CD14-positive monocyte (primary cell): ENCODE measurements at regions not wholly inside any gene's neighbourhood (a gene's known extent, or its start where the extent isn't known, plus 50 kb on each side); places are given as distances from the start of the nearest gene placed in this dataset.

Source experiments
- DNase-seq, 3 donors: peaks; one replicate each; pipeline ENCODE4 v3.0.0-alpha.2; 2011 to 2022
- H2AFZ ChIP-seq: 2 replicates; pipeline ENCODE4 v1.6.0; 2012; ENCODE audit warnings: mild to moderate bottlenecking, low read depth, low read length, inconsistent platforms; ENCODE audit not compliant: insufficient read depth, poor library complexity, severe bottlenecking
- H3K27ac ChIP-seq, 2 donors: 1 replicate in 1 of 2; 2 replicates in 1 of 2; pipeline ENCODE4 v1.5.1; 2012 to 2013; ENCODE audit warnings: low read length in 2 of 2, control low read depth in 1 of 2, inconsistent platforms in 1 of 2, low read depth in 1 of 2, mild to moderate bottlenecking in 1 of 2
- H3K27me3 ChIP-seq, 2 donors: one replicate each; pipeline versions ENCODE4 v1.6.0 to v1.6.1; 2011 to 2013; ENCODE audit warnings: low read length in 2 of 2; ENCODE audit not compliant: control insufficient read depth in 2 of 2, insufficient read depth in 2 of 2
- H3K36me3 ChIP-seq, 2 donors: replicated peaks in 1 of 2; 1 replicate in 1 of 2; 2 replicates in 1 of 2; pipeline versions ENCODE4 v1.5.1 to v1.6.1; 2012 to 2013; ENCODE audit warnings: low read length in 2 of 2, control low read depth in 1 of 2, inconsistent platforms in 1 of 2, mild to moderate bottlenecking in 1 of 2; ENCODE audit not compliant: insufficient read depth in 2 of 2, control insufficient read depth in 1 of 2
- H3K4me1 ChIP-seq, 2 donors: 1 replicate in 1 of 2; 2 replicates in 1 of 2; pipeline versions ENCODE4 v1.5.1 to v1.6.1; 2012 to 2013; ENCODE audit warnings: low read length in 2 of 2, control low read depth in 1 of 2, inconsistent platforms in 1 of 2, mild to moderate bottlenecking in 1 of 2, moderate library complexity in 1 of 2; ENCODE audit not compliant: insufficient read depth in 2 of 2, control insufficient read depth in 1 of 2
- H3K4me2 ChIP-seq: replicated peaks from 2 replicates; pipeline ENCODE3; 2012; ENCODE audit warnings: low read length, moderate library complexity, mild to moderate bottlenecking; ENCODE audit not compliant: poor library complexity, severe bottlenecking; ENCODE audit errors: extremely low read depth
- H3K4me3 ChIP-seq, 3 experiments: fragments of 200-600 bp in 1 of 3; sonication (generic) in 1 of 3; replicated peaks in 1 of 3; 1 replicate in 2 of 3; 2 replicates in 1 of 3; pipeline ENCODE4 v1.5.1; 2011 to 2013; ENCODE audit warnings: low read length in 3 of 3, mild to moderate bottlenecking in 3 of 3, control low read depth in 2 of 3, low read depth in 2 of 3, inconsistent platforms in 1 of 3, moderate library complexity in 1 of 3
- H3K79me2 ChIP-seq: 2 replicates; pipeline ENCODE4 v1.6.0; 2012; ENCODE audit warnings: mild to moderate bottlenecking, control low read depth, inconsistent platforms, low read length, moderate library complexity; ENCODE audit not compliant: insufficient read depth
- H3K9ac ChIP-seq: 2 replicates; pipeline ENCODE4 v1.6.0; 2017; ENCODE audit warnings: low read length, mild to moderate bottlenecking; ENCODE audit not compliant: insufficient read depth, poor library complexity, severe bottlenecking
- H3K9me3 ChIP-seq, 2 donors: replicated peaks in 1 of 2; 1 replicate in 1 of 2; 2 replicates in 1 of 2; pipeline versions ENCODE4 v1.5.1 to v1.6.1; 2012 to 2013; ENCODE audit warnings: low read length in 2 of 2, control low read depth in 1 of 2; ENCODE audit not compliant: control insufficient read depth in 1 of 2, insufficient read depth in 1 of 2
- H4K20me1 ChIP-seq: 2 replicates; pipeline ENCODE4 v1.6.0; 2012; ENCODE audit warnings: mild to moderate bottlenecking, low read length, control low read depth, moderate library complexity; ENCODE audit not compliant: insufficient read depth
- H3K27ac Mint-ChIP-seq, 7 donors: one replicate each; pipeline ENCODE4 v1.8.0; 2020; ENCODE audit warnings: mild to moderate bottlenecking in 7 of 7, mixed read lengths in 7 of 7, moderate library complexity in 6 of 7, inconsistent platforms in 2 of 7
- H3K27me3 Mint-ChIP-seq, 3 donors: one replicate each; pipeline ENCODE4 v1.8.0; 2021 to 2022; ENCODE audit warnings: low read depth in 3 of 3, mild to moderate bottlenecking in 3 of 3, mixed read lengths in 3 of 3, moderate library complexity in 3 of 3, inconsistent platforms in 1 of 3
- H3K36me3 Mint-ChIP-seq, 2 donors: one replicate each; pipeline ENCODE4 v1.8.0; 2020; ENCODE audit warnings: mixed read lengths in 2 of 2, inconsistent platforms in 1 of 2, mild to moderate bottlenecking in 1 of 2
- H3K4me1 Mint-ChIP-seq: one replicate; pipeline ENCODE4 v1.8.0; 2020; ENCODE audit warnings: mild to moderate bottlenecking, mixed read lengths
- H3K4me3 Mint-ChIP-seq, 2 donors: one replicate each; pipeline ENCODE4 v1.8.0; 2020; ENCODE audit warnings: mild to moderate bottlenecking in 2 of 2, mixed read lengths in 2 of 2, moderate library complexity in 1 of 2
- H3K9me3 Mint-ChIP-seq, 7 donors: one replicate each; pipeline ENCODE4 v1.8.0; 2020 to 2022; ENCODE audit warnings: mixed read lengths in 7 of 7, mild to moderate bottlenecking in 6 of 7, moderate library complexity in 6 of 7, inconsistent platforms in 2 of 7
- CTCF ChIP-seq: fragments of 200-600 bp; IDR thresholded peaks from one replicate; pipeline ENCODE4 v1.8.0; 2022; ENCODE audit warnings: antibody characterized with exemption, mild to moderate bottlenecking
- WGBS: methylation state at CpG from one replicate; pipeline ENCODE4 v1.1.5; 2013; ENCODE audit warnings: missing lambda C conversion rate; ENCODE audit not compliant: insufficient coverage; 5-methylcytosine and 5-hydroxymethylcytosine counted together
- intact Hi-C, 2 donors: fragments of 100-400 bp; cut with micrococcal nuclease; formaldehyde crosslinking; loops; one replicate each; pipeline versions ENCODE4 v1.15.0 to v1.15.1; 2023

- H3K36me3 ChIP-seq = no peaks in the 10 kb centered on the region
- H3K27me3 Mint-ChIP-seq = peaks cover 0 to 2% (median 0%) of the 10 kb centered on the region in 3 donors
- H2AFZ ChIP-seq = no peak overlapping the region
- no peaks in the 10 kb centered on the region for H3K27me3 ChIP-seq
- H3K4me3 Mint-ChIP-seq = no peak overlapping the region
- DNase-seq = peak; percentile 60 to 80 (median 70)
- peaks cover 47% of the 10 kb centered on the region for H3K79me2 ChIP-seq
- TF ChIP-seq CTCF = peak; percentile 86
- no peak overlapping the region for H3K4me3 ChIP-seq
- no peak overlapping the region for H3K4me2 ChIP-seq
- intact Hi-C loops = loop anchor here (1.0 to 5.0 kb wide), 3 partner anchors 362 to 437 kb away; no protein-coding TSS in a partner anchor
- peaks cover 8% of the 10 kb centered on the region for H3K4me1 Mint-ChIP-seq
- H3K27ac ChIP-seq = no peak overlapping the region
- 0% methylated on average over 2 of the region's 5 CpGs for WGBS
- no peaks in the 10 kb centered on the region for H3K9me3 ChIP-seq
- H3K36me3 Mint-ChIP-seq = peaks cover 3 to 11% of the 10 kb centered on the region in 2 donors
- H4K20me1 ChIP-seq = peaks cover 53% of the 10 kb centered on the region
- no peak overlapping the region for H3K9ac ChIP-seq
- H3K27ac Mint-ChIP-seq = no peak overlapping the region
- H3K9me3 Mint-ChIP-seq = peaks cover 0 to 2% (median 0%) of the 10 kb centered on the region in 7 donors
- peaks cover 3 to 6% of the 10 kb centered on the region in 2 donors for H3K4me1 ChIP-seq
Measured at GRCh38 chr6:143575440-143575839, 63.9 kb upstream of the FUCA2 start.

GRCh38 chr6:143570147-143570853, 58.8 kb upstream of the FUCA2 start:
- 57% methylated on average over 5 of the region's 13 CpGs for WGBS
- Mint-ChIP-seq H3K4me3 (no peak overlapping the region), H3K4me1 (peaks cover 14% of the 10 kb centered on the region), H3K27ac (no peak overlapping the region), H3K27me3 (peaks cover 0 to 2% (median 0%) of the 10 kb centered on the region in 3 donors), H3K36me3 (peaks cover 1 to 4% of the 10 kb centered on the region in 2 donors), H3K9me3 (peaks cover 0 to 2% (median 0%) of the 10 kb centered on the region in 7 donors)
- Histone ChIP-seq H3K4me1 (peaks cover 13 to 16% of the 10 kb centered on the region in 2 donors), H3K36me3 (no peaks in the 10 kb centered on the region), H3K9ac (no peak overlapping the region), H4K20me1 (peaks cover 60% of the 10 kb centered on the region), H3K79me2 (peaks cover 68% of the 10 kb centered on the region), H3K4me3 (no peak overlapping the region), H3K27me3 (no peaks in the 10 kb centered on the region), H3K27ac (no peak overlapping the region), H3K9me3 (no peaks in the 10 kb centered on the region), H2AFZ (no peak overlapping the region), H3K4me2 (no peak overlapping the region)
- no peak for TF ChIP-seq CTCF
- intact Hi-C loops = no loop called here
- no peak for DNase-seq
